ENCODE measurements at regions not wholly inside any gene's neighbourhood (a gene's known extent, or its start where the extent isn't known, plus 50 kb on each side); places are given as distances from the start of the nearest gene placed in this dataset.

GRCh38 chr20:24778585-24779031 lies 170.5 kb upstream of the CST7 start:
- no peak for TF ChIP-seq CTCF (tag by site-specific recombination; IDR thresholded peaks at IDR 0.05)
- no peak for TF ChIP-seq ZNF114 (tag by site-specific recombination; IDR thresholded peaks at IDR 0.05)
- TF ChIP-seq ZFP3 (tag by site-specific recombination; IDR thresholded peaks at IDR 0.05; ENCODE audit: low read depth) = no peak
- no peak for TF ChIP-seq ZNF239 (tag by site-specific recombination; IDR thresholded peaks at IDR 0.05)
- TF ChIP-seq ATF2 (tag by site-specific recombination; IDR thresholded peaks at IDR 0.05; ENCODE audit: low read depth) = no peak
- TF ChIP-seq ZBTB11 (tag by site-specific recombination; conservative IDR thresholded peaks at IDR 0.05; ENCODE audit: low read depth) = no peak
- TF ChIP-seq ZNF202 (tag by site-specific recombination; IDR thresholded peaks at IDR 0.05; ENCODE audit: borderline replicate concordance) = no peak
- no peak for TF ChIP-seq HIC1 (tag by site-specific recombination; IDR thresholded peaks at IDR 0.05)
- TF ChIP-seq ZNF704 (tag by site-specific recombination; IDR thresholded peaks at IDR 0.05) = no peak
- TF ChIP-seq ZNF223 (tag by site-specific recombination; IDR thresholded peaks at IDR 0.05) = no peak
- TF ChIP-seq YY1 (tag by site-specific recombination; IDR thresholded peaks at IDR 0.05) = no peak
- TF ChIP-seq ZNF274 (IDR thresholded peaks at IDR 0.05; ENCODE audit: low read length) = no peak
- no peak for TF ChIP-seq ZNF274 (tag by site-specific recombination; IDR thresholded peaks at IDR 0.05; ENCODE audit: borderline replicate concordance)
- TF ChIP-seq ZNF658 (tag by site-specific recombination; IDR thresholded peaks at IDR 0.05) = no peak
- TF ChIP-seq KLF9 (tag by site-specific recombination; IDR thresholded peaks at IDR 0.05; ENCODE audit: low read depth) = no peak
